NCI-H82 treated with DMSO at 0.1 percent for 48 hours (cell line): ENCODE measurements at regions not wholly inside any gene's neighbourhood (a gene's known extent, or its start where the extent isn't known, plus 50 kb on each side); places are given as distances from the start of the nearest gene placed in this dataset.

Source experiments
- DNase-seq: peaks from one replicate; lab custom pipeline; 2025; ENCODE audit not compliant: unreplicated experiment; lab: John Stamatoyannopoulos, UW

- DNase-seq = no peak
These were observed 569.0 kb upstream of the MCTP2 start for GRCh38 chr15:93662162-93662885.

- no peak for DNase-seq
These were observed 569.2 kb upstream of the RGMA start for GRCh38 chr15:93658026-93658816.

- DNase-seq = no peak
These were observed 567.0 kb upstream of the RGMA start for GRCh38 chr15:93656041-93656440.

- DNase-seq = no peak
These were observed 560.8 kb upstream of the RGMA start for GRCh38 chr15:93649691-93650235.

- DNase-seq = no peak
These were observed 557.2 kb upstream of the RGMA start for GRCh38 chr15:93646193-93646592.

GRCh38 chr15:93645594-93645993 lies 556.6 kb upstream of the RGMA start:
- no peak for DNase-seq

GRCh38 chr15:93644595-93644994 lies 555.6 kb upstream of the RGMA start:
- DNase-seq = no peak

- no peak for DNase-seq
These were observed 551.5 kb upstream of the RGMA start for GRCh38 chr15:93640411-93640962.

GRCh38 chr15:93631958-93632618 lies 543.1 kb upstream of the RGMA start:
- no peak for DNase-seq

- no peak for DNase-seq
These were observed 530.6 kb upstream of the RGMA start for GRCh38 chr15:93619597-93619996.

GRCh38 chr15:93617443-93617842 lies 528.4 kb upstream of the RGMA start:
- no peak for DNase-seq

GRCh38 chr15:93614386-93615104 lies 525.5 kb upstream of the RGMA start:
- no peak for DNase-seq

- DNase-seq = no peak
These were observed 524.4 kb upstream of the RGMA start for GRCh38 chr15:93613386-93613785.

- no peak for DNase-seq
These were observed 523.9 kb upstream of the RGMA start for GRCh38 chr15:93612953-93613352.

- DNase-seq = no peak
These were observed 521.9 kb upstream of the RGMA start for GRCh38 chr15:93610944-93611343.

GRCh38 chr15:93608643-93609148 lies 519.7 kb upstream of the RGMA start:
- no peak for DNase-seq

- DNase-seq = no peak
These were observed 514.5 kb upstream of the RGMA start for GRCh38 chr15:93603550-93603949.

- no peak for DNase-seq
These were observed 498.1 kb upstream of the RGMA start for GRCh38 chr15:93587059-93587521.

- DNase-seq = peak; percentile 39
These were observed 496.0 kb upstream of the RGMA start for GRCh38 chr15:93585012-93585411.

GRCh38 chr15:93583968-93584367 lies 495.0 kb upstream of the RGMA start:
- peak; percentile 4 for DNase-seq
